ENCODE measurements at regions not wholly inside any gene's neighbourhood (a gene's known extent, or its start where the extent isn't known, plus 50 kb on each side); places are given as distances from the start of the nearest gene placed in this dataset.
"Not testable (repeated sequence)": the region's sequence is repeated elsewhere in the genome, so short reads cannot be mapped to it uniquely, and the experiment has no call there.

DNA sequence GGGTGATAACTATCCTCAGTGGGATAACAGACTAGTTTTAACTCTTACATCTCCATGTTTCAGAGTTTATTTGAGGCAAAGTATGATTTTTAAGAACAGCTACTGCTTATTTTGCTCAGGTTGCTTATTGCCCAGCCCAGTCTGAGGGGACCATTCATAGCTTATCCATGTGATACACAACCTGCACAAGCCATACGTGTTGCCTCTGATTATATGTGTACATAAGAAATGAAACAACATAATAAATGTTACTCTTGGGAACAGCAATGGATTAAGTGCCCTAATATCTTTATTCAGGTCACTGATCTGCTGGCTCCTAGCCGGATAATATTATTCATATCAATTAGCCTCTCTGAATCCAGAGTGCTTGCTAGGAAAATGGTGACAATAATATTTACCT, 236.2 kb downstream of the CGGBP1 start:
- WGBS, 2 donors, result 65 to 84% methylated on average over 2 of the region's 2 CpGs
- TF ChIP-seq, protein P1, sequence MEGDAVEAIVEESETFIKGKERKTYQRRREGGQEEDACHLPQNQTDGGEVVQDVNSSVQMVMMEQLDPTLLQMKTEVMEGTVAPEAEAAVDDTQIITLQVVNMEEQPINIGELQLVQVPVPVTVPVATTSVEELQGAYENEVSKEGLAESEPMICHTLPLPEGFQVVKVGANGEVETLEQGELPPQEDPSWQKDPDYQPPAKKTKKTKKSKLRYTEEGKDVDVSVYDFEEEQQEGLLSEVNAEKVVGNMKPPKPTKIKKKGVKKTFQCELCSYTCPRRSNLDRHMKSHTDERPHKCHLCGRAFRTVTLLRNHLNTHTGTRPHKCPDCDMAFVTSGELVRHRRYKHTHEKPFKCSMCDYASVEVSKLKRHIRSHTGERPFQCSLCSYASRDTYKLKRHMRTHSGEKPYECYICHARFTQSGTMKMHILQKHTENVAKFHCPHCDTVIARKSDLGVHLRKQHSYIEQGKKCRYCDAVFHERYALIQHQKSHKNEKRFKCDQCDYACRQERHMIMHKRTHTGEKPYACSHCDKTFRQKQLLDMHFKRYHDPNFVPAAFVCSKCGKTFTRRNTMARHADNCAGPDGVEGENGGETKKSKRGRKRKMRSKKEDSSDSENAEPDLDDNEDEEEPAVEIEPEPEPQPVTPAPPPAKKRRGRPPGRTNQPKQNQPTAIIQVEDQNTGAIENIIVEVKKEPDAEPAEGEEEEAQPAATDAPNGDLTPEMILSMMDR (IDR thresholded peaks at IDR 0.05), result no peak
- TF ChIP-seq POLR2A (IDR thresholded peaks at IDR 0.05) (no peak), EP300 (IDR thresholded peaks at IDR 0.05) (no peak)

DNA sequence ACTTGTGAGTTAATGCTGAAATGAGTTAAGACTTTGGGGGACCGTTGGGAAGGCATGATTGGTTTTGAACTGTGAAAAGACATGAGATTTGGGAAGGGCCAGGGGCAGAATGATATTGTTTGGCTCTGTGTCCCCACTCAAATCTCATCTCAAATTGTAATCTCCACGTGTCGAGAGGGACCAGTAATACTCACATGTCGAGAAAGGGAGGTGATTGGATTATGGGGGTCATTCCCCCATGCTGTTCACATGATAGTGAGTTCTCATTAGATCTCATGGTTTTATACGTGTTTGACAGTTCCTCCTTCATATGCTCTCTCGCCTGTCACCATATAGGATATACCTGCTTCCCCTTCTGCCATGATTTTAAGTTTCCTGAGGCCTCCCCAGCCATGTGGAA, 245.3 kb downstream of the CGGBP1 start:
- 84% methylated on average over 6 of the region's 6 CpGs for WGBS, 2 donors
- not testable (repeated sequence) for H3K27me3 ChIP-seq, H3K9me3 ChIP-seq

More for the DNA sequence above, 236.2 kb downstream of the CGGBP1 start:
- no peaks in the 10 kb centered on the region for H3K27me3 ChIP-seq
- no peak for DNase-seq (ENCODE audit: low spot score in 2 of 2)
- H3K4me1 ChIP-seq, result no peaks in the 10 kb centered on the region
- H3K27ac ChIP-seq, result no peak overlapping the region
- H3K36me3 ChIP-seq, result no peaks in the 10 kb centered on the region
- H3K9me3 ChIP-seq, result no peaks in the 10 kb centered on the region
- no peak overlapping the region for H3K4me3 ChIP-seq

DNA sequence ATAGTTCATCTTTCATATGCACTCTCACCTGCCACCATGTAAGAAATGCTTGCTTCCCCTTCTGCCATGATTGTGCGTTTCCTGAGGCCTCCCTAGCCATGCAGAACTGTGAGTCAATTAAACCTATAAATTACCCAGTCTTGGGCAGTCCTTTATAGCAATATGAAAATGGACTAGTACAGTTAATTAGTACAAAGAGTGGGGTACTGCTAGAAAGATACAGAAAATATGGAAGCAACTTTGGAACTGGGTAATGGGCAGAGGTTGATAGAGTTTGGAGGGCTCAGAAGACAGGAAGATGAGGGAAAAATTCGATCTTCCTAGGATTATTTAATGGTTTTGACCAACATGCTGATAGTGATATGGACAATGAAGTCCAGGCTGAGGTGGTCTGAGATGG, 246.9 kb downstream of the CGGBP1 start:
- Histone ChIP-seq H3K27ac (no peak overlapping the region), H3K4me3 (no peak overlapping the region), H3K27me3 (no peaks in the 10 kb centered on the region), H3K4me1 (no peaks in the 10 kb centered on the region), H3K36me3 (no peaks in the 10 kb centered on the region), H3K9me3 (no peaks in the 10 kb centered on the region)
- no peak for DNase-seq (ENCODE audit: low spot score in 2 of 2)
- no peak for TF ChIP-seq EP300 (IDR thresholded peaks at IDR 0.05)
- no peak for TF ChIP-seq POLR2A (IDR thresholded peaks at IDR 0.05)
- TF ChIP-seq, protein P1 (IDR thresholded peaks at IDR 0.05), result no peak
- WGBS, 2 donors, result 67 to 75% methylated on average over 2 of the region's 2 CpGs

More for the DNA sequence above, 245.3 kb downstream of the CGGBP1 start:
- not testable (repeated sequence) for H3K4me1 ChIP-seq; DNase-seq (ENCODE audit: low spot score in 2 of 2); H3K36me3 ChIP-seq; H3K4me3 ChIP-seq; H3K27ac ChIP-seq

GRCh38 chr3:87810452-87811016, 248.3 kb downstream of the CGGBP1 start:
- Histone ChIP-seq H3K4me3 (no peak overlapping the region), H3K27me3 (no peaks in the 10 kb centered on the region), H3K36me3 (no peaks in the 10 kb centered on the region), H3K27ac (no peak overlapping the region), H3K9me3 (no peaks in the 10 kb centered on the region), H3K4me1 (no peaks in the 10 kb centered on the region)
- TF ChIP-seq POLR2A (IDR thresholded peaks at IDR 0.05), result no peak
- TF ChIP-seq, protein P1 (IDR thresholded peaks at IDR 0.05), result no peak
- TF ChIP-seq EP300 (IDR thresholded peaks at IDR 0.05), result no peak
- DNase-seq (ENCODE audit: low spot score in 2 of 2), result no peak

DNA sequence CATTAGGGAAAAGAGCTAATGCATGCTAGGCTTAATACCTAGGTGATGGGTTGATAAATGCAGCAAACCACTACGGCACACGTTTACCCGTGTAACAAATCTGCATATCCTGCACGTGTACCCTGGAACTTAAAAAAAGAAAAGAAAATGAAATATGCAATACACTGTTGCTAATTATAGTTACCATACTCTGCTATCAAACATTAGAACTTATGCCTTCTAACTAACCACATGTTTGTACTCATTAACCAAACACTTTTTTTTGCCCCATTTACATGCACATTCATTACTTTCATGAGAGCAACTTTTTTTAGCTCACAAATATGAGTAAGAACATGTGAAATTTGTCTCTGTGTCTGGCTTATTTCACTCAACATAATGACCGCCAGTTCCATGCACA, 253.1 kb downstream of the CGGBP1 start:
- 77 to 85% methylated on average over 5 of the region's 5 CpGs for WGBS, 2 donors
- TF ChIP-seq POLR2A (IDR thresholded peaks at IDR 0.05) (no peak), EP300 (IDR thresholded peaks at IDR 0.05) (no peak)
- TF ChIP-seq, protein P1 (IDR thresholded peaks at IDR 0.05), result no peak

DNA sequence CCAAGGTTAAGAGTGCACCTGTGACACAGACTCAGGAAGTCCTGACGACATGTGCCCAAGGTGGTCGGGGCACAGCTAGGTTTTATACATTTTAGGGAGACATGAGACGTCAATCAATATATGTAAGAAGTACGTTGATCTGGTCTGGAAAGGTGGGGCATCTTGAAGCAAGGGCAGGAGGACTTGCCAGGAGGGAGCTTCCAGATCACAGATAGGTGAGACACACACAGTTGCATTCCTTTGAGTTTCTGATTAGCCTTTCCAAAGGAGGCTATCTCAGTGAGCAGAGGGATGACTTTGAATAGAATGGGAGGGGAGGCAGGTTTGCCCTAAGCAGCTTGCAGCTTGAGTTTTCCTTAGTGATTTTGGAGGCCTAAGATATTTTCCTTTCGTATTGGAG, 257.4 kb downstream of the CGGBP1 start:
- DNase-seq (ENCODE audit: low spot score in 2 of 2), result no peak
- H3K4me3 ChIP-seq, result no peak overlapping the region
- H3K9me3 ChIP-seq, result no peaks in the 10 kb centered on the region
- TF ChIP-seq EP300 (IDR thresholded peaks at IDR 0.05), result no peak
- TF ChIP-seq POLR2A (IDR thresholded peaks at IDR 0.05), result no peak
- TF ChIP-seq, protein P1 (IDR thresholded peaks at IDR 0.05), result no peak
- no peaks in the 10 kb centered on the region for H3K4me1 ChIP-seq
- H3K27me3 ChIP-seq, result no peaks in the 10 kb centered on the region
- H3K36me3 ChIP-seq, result no peaks in the 10 kb centered on the region
- 57 to 68% methylated on average over 5 of the region's 5 CpGs for whole genome bisulfite sequencing, 2 donors
- no peak overlapping the region for H3K27ac ChIP-seq

More for the DNA sequence above, 253.1 kb downstream of the CGGBP1 start:
- no peaks in the 10 kb centered on the region for H3K27me3 ChIP-seq
- DNase-seq (ENCODE audit: low spot score in 2 of 2), result no peak
- H3K27ac ChIP-seq, result no peak overlapping the region
- no peaks in the 10 kb centered on the region for H3K9me3 ChIP-seq
- no peaks in the 10 kb centered on the region for H3K4me1 ChIP-seq
- H3K4me3 ChIP-seq, result no peak overlapping the region
- H3K36me3 ChIP-seq, result no peaks in the 10 kb centered on the region
